Ishikawa (cell line): ENCODE measurements at regions not wholly inside any gene's neighbourhood (a gene's known extent, or its start where the extent isn't known, plus 50 kb on each side); places are given as distances from the start of the nearest gene placed in this dataset.

Experiments
- CEBPB ChIP-seq: IDR thresholded peaks from 2 replicates; pipeline ENCODE4 v1.6.1; 2012
- CREB1 ChIP-seq: IDR thresholded peaks from 2 replicates; pipeline ENCODE4 v1.6.1; 2012; ENCODE audit warnings: low read depth
- EGR1 ChIP-seq: IDR thresholded peaks from 2 replicates; pipeline ENCODE4 v1.6.1; 2012
- EP300 ChIP-seq: IDR thresholded peaks from 2 replicates; pipeline ENCODE4 v1.6.1; 2012; ENCODE audit warnings: borderline replicate concordance
- FOXM1 ChIP-seq: IDR thresholded peaks from 2 replicates; pipeline ENCODE4 v1.6.1; 2012; ENCODE audit warnings: low read depth, borderline replicate concordance
- NFIC ChIP-seq: IDR thresholded peaks from 2 replicates; pipeline ENCODE4 v1.6.1; 2012
- RAD21 ChIP-seq: IDR thresholded peaks from 2 replicates; pipeline ENCODE4 v1.6.1; 2012; ENCODE audit warnings: low read depth
- TAF1 ChIP-seq: IDR thresholded peaks from 2 replicates; pipeline ENCODE4 v1.6.1; 2012; ENCODE audit warnings: low read depth, mild to moderate bottlenecking
- TCF12 ChIP-seq: IDR thresholded peaks from 2 replicates; pipeline ENCODE4 v1.6.1; 2012; ENCODE audit warnings: low read depth
- TEAD4 ChIP-seq: IDR thresholded peaks from 2 replicates; pipeline ENCODE4 v1.6.1; 2012
- YY1 ChIP-seq: IDR thresholded peaks from 2 replicates; pipeline ENCODE4 v1.6.1; 2012; ENCODE audit warnings: low read depth
- ZBTB7A ChIP-seq: IDR thresholded peaks from 2 replicates; pipeline ENCODE4 v1.6.1; 2012; ENCODE audit warnings: low read depth
- TF ChIP-seq, protein P1 (sequence below): IDR thresholded peaks from 2 replicates; pipeline ENCODE4 v1.6.1; 2012
- TF ChIP-seq, protein P2 (sequence below): IDR thresholded peaks from 2 replicates; pipeline ENCODE4 v1.6.1; 2012
- TF ChIP-seq, protein P3 (sequence below): IDR thresholded peaks from 2 replicates; pipeline ENCODE4 v1.6.1; 2012; ENCODE audit warnings: low read depth, mild to moderate bottlenecking

DNA sequence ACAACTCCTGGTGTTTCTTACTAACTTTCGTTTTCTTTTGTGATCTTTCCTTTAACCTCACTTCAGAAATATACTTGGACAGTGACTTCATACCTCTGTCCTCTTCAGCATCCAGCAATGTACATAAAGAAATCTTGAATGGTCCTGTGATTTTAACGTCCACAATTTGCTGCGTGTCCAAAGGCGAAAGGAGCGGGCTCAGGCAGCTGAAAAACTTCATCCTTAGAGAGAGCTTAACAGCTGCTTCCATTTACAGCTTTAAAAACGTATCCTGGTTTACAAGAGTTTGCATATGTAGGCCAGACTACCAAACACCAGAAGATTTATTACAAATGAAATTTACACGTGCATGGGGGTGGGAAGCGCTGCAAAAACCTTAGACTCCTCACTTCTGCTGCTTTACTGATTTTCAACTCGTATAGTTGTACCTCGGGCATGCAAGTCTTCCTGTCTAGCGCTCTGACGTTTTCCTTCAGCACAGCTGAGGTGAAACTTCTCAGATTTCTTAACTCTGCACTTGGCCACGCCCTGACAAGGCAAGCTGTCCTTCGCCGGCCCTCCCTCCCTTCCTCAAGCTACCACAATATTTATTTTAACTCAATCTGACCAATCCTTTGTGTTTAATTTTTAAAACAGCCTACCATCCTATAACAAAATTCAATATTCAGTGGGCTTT, 406.4 kb downstream of the FAM47A start:
- TF ChIP-seq EP300 (no peak), RAD21 (no peak), ZBTB7A (no peak), EGR1 (no peak), CREB1 (no peak), FOXM1 (no peak), TEAD4 (no peak), CEBPB (no peak), NFIC (no peak), TCF12 (no peak), TAF1 (no peak), YY1 (no peak)
- TF ChIP-seq, protein P1, sequence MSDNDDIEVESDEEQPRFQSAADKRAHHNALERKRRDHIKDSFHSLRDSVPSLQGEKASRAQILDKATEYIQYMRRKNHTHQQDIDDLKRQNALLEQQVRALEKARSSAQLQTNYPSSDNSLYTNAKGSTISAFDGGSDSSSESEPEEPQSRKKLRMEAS, result no peak
- TF ChIP-seq, protein P2, sequence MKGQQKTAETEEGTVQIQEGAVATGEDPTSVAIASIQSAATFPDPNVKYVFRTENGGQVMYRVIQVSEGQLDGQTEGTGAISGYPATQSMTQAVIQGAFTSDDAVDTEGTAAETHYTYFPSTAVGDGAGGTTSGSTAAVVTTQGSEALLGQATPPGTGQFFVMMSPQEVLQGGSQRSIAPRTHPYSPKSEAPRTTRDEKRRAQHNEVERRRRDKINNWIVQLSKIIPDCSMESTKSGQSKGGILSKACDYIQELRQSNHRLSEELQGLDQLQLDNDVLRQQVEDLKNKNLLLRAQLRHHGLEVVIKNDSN, result no peak
- TF ChIP-seq, protein P3, sequence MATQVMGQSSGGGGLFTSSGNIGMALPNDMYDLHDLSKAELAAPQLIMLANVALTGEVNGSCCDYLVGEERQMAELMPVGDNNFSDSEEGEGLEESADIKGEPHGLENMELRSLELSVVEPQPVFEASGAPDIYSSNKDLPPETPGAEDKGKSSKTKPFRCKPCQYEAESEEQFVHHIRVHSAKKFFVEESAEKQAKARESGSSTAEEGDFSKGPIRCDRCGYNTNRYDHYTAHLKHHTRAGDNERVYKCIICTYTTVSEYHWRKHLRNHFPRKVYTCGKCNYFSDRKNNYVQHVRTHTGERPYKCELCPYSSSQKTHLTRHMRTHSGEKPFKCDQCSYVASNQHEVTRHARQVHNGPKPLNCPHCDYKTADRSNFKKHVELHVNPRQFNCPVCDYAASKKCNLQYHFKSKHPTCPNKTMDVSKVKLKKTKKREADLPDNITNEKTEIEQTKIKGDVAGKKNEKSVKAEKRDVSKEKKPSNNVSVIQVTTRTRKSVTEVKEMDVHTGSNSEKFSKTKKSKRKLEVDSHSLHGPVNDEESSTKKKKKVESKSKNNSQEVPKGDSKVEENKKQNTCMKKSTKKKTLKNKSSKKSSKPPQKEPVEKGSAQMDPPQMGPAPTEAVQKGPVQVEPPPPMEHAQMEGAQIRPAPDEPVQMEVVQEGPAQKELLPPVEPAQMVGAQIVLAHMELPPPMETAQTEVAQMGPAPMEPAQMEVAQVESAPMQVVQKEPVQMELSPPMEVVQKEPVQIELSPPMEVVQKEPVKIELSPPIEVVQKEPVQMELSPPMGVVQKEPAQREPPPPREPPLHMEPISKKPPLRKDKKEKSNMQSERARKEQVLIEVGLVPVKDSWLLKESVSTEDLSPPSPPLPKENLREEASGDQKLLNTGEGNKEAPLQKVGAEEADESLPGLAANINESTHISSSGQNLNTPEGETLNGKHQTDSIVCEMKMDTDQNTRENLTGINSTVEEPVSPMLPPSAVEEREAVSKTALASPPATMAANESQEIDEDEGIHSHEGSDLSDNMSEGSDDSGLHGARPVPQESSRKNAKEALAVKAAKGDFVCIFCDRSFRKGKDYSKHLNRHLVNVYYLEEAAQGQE, result no peak

DNA sequence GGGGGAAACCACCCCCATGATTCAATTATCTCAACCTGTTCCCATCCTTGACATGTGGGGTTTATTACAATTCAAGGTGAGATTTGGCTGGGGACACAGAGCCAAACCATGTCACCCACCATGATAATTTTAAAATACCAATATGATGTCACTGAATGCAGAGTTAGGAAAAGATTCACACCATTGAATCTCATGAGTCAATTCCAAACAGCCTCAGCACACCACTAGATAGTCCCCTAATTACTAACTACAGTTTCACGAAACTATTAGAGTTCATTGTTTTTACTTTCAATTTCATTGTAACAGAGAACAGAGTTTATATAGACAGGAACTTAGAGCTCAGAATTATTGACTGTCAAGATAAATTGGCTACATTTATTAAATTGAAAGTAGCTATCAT, 410.2 kb downstream of the FAM47A start:
- no peak for TF ChIP-seq EP300
- TF ChIP-seq ZBTB7A, result no peak
- no peak for TF ChIP-seq RAD21
- no peak for TF ChIP-seq FOXM1
- TF ChIP-seq YY1, result no peak
- no peak for TF ChIP-seq EGR1
- TF ChIP-seq TAF1, result no peak
- no peak for TF ChIP-seq TEAD4
- TF ChIP-seq, protein P3, result no peak
- no peak for TF ChIP-seq NFIC
- TF ChIP-seq TCF12, result no peak
- TF ChIP-seq CEBPB, result no peak
- TF ChIP-seq CREB1, result no peak
- TF ChIP-seq, protein P1, result no peak
- TF ChIP-seq, protein P2, result no peak

DNA sequence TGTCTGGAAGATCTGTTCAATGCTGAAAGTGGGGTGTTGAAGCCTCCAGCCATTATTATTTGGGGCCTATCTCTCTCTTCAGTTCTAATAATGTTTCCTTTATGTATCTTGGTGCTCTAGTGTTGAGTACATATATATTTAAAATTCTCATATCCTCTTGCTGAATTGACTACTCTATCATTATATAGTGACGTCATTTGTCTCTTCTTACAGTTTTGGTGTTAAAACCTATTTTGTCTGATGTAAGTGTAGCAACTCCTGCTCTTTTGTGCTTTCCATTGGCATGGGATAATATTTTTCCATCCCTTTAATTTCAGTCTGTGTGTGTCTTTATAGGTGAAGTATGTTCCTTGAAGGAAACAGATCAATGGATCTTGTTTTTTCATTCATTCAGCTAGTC, 446.0 kb downstream of the FAM47A start:
- TF ChIP-seq YY1, result no peak
- TF ChIP-seq TCF12, result no peak
- no peak for TF ChIP-seq CEBPB
- no peak for TF ChIP-seq ZBTB7A
- TF ChIP-seq, protein P1, result no peak
- no peak for TF ChIP-seq EP300
- TF ChIP-seq, protein P3, result no peak
- TF ChIP-seq RAD21, result no peak
- TF ChIP-seq NFIC, result no peak
- no peak for TF ChIP-seq CREB1
- no peak for TF ChIP-seq TEAD4
- no peak for TF ChIP-seq EGR1
- TF ChIP-seq, protein P2, result no peak
- TF ChIP-seq FOXM1, result no peak
- no peak for TF ChIP-seq TAF1
